ENCODE measurements at regions not wholly inside any gene's neighbourhood (a gene's known extent, or its start where the extent isn't known, plus 50 kb on each side); places are given as distances from the start of the nearest gene placed in this dataset.

DNA sequence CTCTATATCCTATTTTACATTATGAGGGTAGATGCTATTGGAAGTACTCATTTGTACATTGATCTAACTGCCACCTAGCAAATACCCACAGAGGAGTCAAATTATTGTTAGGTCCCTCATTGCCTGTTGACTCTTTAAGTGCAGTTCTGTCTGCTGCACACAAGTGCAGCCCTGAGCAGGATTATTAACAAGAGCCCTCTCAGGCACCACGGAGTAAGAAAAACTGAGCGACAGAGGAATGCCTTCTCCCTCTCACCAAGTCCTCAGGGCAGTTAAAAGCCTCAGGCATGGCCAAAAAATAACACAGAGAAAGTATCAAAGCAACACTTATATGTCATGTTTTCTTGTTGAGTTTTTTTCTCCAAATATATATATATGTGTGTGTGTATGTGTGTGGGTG, 340.0 kb upstream of the NRG3 start:
- WGBS (ENCODE audit: low lambda C conversion rate), result 9% methylated on average over 2 of the region's 2 CpGs
- H3K27ac ChIP-seq (ENCODE audit: extremely low read length, insufficient read depth, low read length), result no peak overlapping the region
- TF ChIP-seq MED1 (CRISPR knock-in tag; IDR thresholded peaks at IDR 0.05), result no peak
- no peak for TF ChIP-seq KLF13 (CRISPR knock-in tag; IDR thresholded peaks at IDR 0.05)
- no peak for TF ChIP-seq PAF1 (CRISPR knock-in tag; IDR thresholded peaks at IDR 0.05)
- TF ChIP-seq ZNF143 (CRISPR knock-in tag; IDR thresholded peaks at IDR 0.05), result no peak
- TF ChIP-seq ZNF777 (CRISPR knock-in tag; IDR thresholded peaks at IDR 0.05), result no peak
- TF ChIP-seq, protein P1, sequence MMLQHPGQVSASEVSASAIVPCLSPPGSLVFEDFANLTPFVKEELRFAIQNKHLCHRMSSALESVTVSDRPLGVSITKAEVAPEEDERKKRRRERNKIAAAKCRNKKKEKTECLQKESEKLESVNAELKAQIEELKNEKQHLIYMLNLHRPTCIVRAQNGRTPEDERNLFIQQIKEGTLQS (CRISPR knock-in tag; IDR thresholded peaks at IDR 0.05), result no peak
- TF ChIP-seq PITX1 (CRISPR knock-in tag; IDR thresholded peaks at IDR 0.05), result no peak
- TF ChIP-seq, protein P2, sequence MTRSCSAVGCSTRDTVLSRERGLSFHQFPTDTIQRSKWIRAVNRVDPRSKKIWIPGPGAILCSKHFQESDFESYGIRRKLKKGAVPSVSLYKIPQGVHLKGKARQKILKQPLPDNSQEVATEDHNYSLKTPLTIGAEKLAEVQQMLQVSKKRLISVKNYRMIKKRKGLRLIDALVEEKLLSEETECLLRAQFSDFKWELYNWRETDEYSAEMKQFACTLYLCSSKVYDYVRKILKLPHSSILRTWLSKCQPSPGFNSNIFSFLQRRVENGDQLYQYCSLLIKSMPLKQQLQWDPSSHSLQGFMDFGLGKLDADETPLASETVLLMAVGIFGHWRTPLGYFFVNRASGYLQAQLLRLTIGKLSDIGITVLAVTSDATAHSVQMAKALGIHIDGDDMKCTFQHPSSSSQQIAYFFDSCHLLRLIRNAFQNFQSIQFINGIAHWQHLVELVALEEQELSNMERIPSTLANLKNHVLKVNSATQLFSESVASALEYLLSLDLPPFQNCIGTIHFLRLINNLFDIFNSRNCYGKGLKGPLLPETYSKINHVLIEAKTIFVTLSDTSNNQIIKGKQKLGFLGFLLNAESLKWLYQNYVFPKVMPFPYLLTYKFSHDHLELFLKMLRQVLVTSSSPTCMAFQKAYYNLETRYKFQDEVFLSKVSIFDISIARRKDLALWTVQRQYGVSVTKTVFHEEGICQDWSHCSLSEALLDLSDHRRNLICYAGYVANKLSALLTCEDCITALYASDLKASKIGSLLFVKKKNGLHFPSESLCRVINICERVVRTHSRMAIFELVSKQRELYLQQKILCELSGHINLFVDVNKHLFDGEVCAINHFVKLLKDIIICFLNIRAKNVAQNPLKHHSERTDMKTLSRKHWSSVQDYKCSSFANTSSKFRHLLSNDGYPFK (CRISPR knock-in tag; IDR thresholded peaks at IDR 0.05; ENCODE audit: borderline replicate concordance), result no peak
- TF ChIP-seq ZNF883 (CRISPR knock-in tag; IDR thresholded peaks at IDR 0.05; ENCODE audit: not compliant biosample characterization), result no peak
- no peak for TF ChIP-seq FIP1L1 (IDR thresholded peaks at IDR 0.05; ENCODE audit: borderline replicate concordance, insufficient read depth, low read depth, low read length)
- TF ChIP-seq IRF9 (CRISPR knock-in tag; IDR thresholded peaks at IDR 0.05; ENCODE audit: borderline replicate concordance), result no peak
- no peak for TF ChIP-seq BRD4 (CRISPR knock-in tag; IDR thresholded peaks at IDR 0.05)
- TF ChIP-seq MEIS1 (CRISPR knock-in tag; IDR thresholded peaks at IDR 0.05; ENCODE audit: borderline replicate concordance), result no peak
- no peak for TF ChIP-seq PRDM10 (CRISPR knock-in tag; IDR thresholded peaks at IDR 0.05; ENCODE audit: low read depth)
- TF ChIP-seq HNRNPLL (IDR thresholded peaks at IDR 0.05; ENCODE audit: low read depth, low read length, poor library complexity, severe bottlenecking), result no peak
- no peak for TF ChIP-seq ZZZ3 (CRISPR knock-in tag; IDR thresholded peaks at IDR 0.05; ENCODE audit: borderline replicate concordance)
- no peak for TF ChIP-seq NRL (CRISPR knock-in tag; IDR thresholded peaks at IDR 0.05; ENCODE audit: borderline replicate concordance)
- no peak for TF ChIP-seq PHF8 (CRISPR knock-in tag; IDR thresholded peaks at IDR 0.05)
- DNase-seq (ENCODE audit: low spot score), result no peak
- H4K20me1 ChIP-seq (ENCODE audit: insufficient read depth, low read length), result no peaks in the 10 kb centered on the region
- no peaks in the 10 kb centered on the region for H3K79me2 ChIP-seq (ENCODE audit: insufficient read depth, low read length)
- H3K9me3 ChIP-seq (ENCODE audit: low read length), result peaks cover 93% of the 10 kb centered on the region
- no peaks in the 10 kb centered on the region; a peak in 1 of 5 replicates for H3K27me3 ChIP-seq (ENCODE audit: control insufficient read depth in 1 of 2, insufficient read depth in 2 of 2, low read length in 2 of 2)
- no peak for ATAC-seq
- ChIA-PET POLR2A (no interaction called here), CTCF (ENCODE audit: low intra/inter-chr PET ratio, low total read pairs) (no interaction called here)
- H2AFZ ChIP-seq (ENCODE audit: low read length), result no peak overlapping the region
- no peak overlapping the region for H3K4me3 ChIP-seq (replicated peaks in 1 of 3; ENCODE audit: insufficient read depth in 1 of 3, low read depth in 2 of 3, low read length in 3 of 3)
- in situ Hi-C loops (cut with HindIII; ENCODE audit: extremely low pct_ligation_motif_present, low pct_unique_long_range_greater_than_20kb), result no loop called here
- no peak for FAIRE-seq
- no peaks in the 10 kb centered on the region for H3K4me1 ChIP-seq (ENCODE audit: insufficient read depth, low read length)
- H3K4me2 ChIP-seq (ENCODE audit: low read depth, low read length), result no peak overlapping the region
- BruUV-seq (replicated peaks), result no TSS peak
- intact Hi-C loops (cut with micrococcal nuclease; ENCODE audit: unreplicated experiment), result no loop called here
- no peaks in the 10 kb centered on the region for H3K36me3 ChIP-seq (replicated peaks in 1 of 2; ENCODE audit: control insufficient read depth in 1 of 2, insufficient read depth in 2 of 2, low read length in 2 of 2)
- no peak overlapping the region for H3K9ac ChIP-seq (ENCODE audit: insufficient read depth, low read depth, low read length)

All from HepG2 (cell line).